Activated CD8-positive, alpha-beta memory T cell treated with anti-CD3 and anti-CD28 coated beads, Interleukin-2, amount 50 U/mL, for 4 hours (primary cell): ENCODE measurements at regions not wholly inside any gene's neighbourhood (a gene's known extent, or its start where the extent isn't known, plus 50 kb on each side); places are given as distances from the start of the nearest gene placed in this dataset.
"Not testable (repeated sequence)": the region's sequence is repeated elsewhere in the genome, so short reads cannot be mapped to it uniquely, and the experiment has no call there.

Experiments
- DNase-seq: peaks from one replicate; pipeline ENCODE4 v3.0.0-alpha.2; 2020

DNA sequence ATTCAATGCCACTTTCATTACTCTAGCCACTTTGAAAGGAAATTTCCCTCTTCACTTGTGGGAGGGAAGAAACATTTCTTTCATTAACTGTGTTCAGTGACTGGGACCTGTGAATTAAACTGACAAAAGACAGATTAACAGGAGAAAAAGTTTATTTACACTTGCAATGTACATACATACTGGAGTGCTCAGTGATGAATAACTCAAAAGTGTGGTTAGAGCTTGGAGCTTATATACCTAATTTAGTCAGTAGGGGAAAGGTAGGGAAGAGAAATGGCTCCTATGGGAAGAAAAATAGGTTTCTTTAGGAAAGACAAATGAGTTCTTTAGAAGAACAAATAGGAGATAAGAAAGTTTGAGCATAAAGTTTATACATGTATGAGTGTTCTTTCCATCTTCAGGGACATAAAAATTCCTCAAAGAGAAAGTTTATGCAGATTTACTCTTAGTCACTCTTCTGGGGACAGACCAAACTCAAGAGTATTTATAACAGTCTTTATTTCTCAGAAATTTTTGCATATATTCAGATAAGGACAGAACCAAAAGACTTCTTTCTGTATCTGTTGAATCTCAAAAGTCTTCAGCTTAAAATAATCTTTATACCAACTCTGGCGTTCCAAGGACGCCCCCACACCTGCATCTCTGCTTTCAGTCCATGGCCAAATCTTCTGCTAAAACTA, 120.0 kb upstream of the RAI14 start:
- no peak for DNase-seq

DNA sequence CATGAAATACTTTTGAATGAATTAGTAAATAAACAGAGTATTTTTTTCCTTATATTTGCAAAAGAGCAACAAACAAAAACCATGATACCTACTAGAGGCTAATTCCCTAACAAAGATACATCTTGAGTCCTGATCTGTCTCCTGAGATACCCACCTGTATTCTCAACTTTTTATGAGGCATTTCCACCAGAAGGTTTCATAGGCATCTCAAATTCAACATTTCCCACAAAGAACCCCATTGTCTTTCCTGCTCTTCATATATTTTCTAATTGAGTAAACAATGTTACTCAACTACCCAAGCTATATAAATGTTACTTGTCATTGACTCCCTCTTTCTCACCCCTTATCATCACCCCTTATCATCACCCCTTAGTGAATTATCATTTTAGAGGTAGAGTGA, 119.4 kb upstream of the RAI14 start:
- no peak for DNase-seq

- no peak for DNase-seq
Measured at GRCh38 chr5:34538026-34538672, 118.0 kb upstream of the RAI14 start.

- no peak for DNase-seq
Measured at GRCh38 chr5:34539183-34539582, 116.9 kb upstream of the RAI14 start.

- no peak for DNase-seq
Measured at GRCh38 chr5:34541067-34541466, 115.1 kb upstream of the RAI14 start.

GRCh38 chr5:34542818-34543217, 113.3 kb upstream of the RAI14 start:
- no peak for DNase-seq

- DNase-seq: no peak
Measured at GRCh38 chr5:34543687-34544086, 112.4 kb upstream of the RAI14 start.

DNA sequence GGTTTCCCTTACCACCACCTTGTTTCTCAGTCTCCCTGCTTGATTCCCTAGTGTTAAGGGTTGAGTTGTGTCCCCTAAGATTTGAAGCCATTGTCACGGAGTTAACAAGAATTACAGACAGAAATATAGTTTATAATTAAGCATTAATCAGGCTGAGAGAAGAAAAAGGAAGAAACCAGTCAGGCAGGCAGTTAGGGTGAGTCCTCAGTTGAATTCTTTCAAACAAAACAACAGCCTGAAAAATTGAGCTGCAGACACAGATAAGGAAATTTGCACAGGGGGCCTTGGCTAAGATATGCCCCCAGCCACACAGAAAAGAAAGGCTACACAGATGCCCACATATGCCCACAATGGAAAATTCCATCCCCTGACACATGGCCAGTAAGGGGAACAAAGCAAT, 111.7 kb upstream of the RAI14 start:
- DNase-seq: no peak

GRCh38 chr5:34545164-34545563, 111.0 kb upstream of the RAI14 start:
- DNase-seq: no peak

- DNase-seq: no peak
Measured at GRCh38 chr5:34545626-34546025, 110.5 kb upstream of the RAI14 start.

GRCh38 chr5:34547300-34548085, 108.6 kb upstream of the RAI14 start:
- DNase-seq: no peak

GRCh38 chr5:34548086-34548403, 108.1 kb upstream of the RAI14 start:
- DNase-seq: no peak

DNA sequence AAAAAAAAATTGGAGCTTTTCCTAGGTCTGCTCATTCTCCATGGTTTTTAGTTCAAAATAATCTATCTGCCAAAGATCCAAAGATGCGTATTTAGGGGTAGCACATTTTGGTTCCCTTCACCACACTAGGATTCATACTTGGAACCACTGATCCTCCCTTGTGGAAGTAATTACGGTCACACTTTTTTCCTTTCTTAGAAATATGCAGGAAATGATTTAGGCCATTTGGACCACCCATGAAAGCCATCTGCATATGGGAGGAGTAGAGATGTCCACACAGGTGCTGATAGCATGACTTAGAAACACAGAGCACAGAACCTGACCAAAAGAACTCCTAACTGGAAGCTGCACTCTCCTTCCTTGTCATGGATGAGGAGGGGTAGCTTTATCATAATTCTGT, 105.9 kb upstream of the RAI14 start:
- DNase-seq: no peak

GRCh38 chr5:34550964-34551363, 105.2 kb upstream of the RAI14 start:
- no peak for DNase-seq

DNA sequence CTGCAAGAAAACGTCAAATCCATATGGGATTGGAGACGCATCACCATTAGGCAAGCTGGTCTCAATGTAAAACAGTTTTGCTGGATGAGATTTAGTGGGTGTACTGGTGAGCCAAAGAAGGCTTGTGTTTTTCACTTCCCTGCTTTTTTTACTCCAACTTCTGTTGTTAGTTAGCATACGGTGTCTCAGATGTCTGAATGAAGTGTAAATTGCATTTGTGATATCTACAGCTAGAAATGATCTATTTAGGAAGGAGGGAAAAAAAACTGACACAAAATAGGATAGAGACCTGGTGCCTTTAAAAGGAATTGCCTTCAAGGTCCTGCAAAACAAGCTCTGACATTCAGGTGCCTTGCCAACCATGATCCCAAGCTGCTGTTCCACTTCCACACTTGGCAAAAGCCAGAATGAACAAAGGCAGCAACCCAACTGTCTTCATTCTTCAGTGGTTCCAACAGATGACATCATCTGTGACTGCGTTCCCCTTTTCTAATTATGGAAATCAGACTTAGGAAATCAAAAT, 104.2 kb upstream of the RAI14 start:
- DNase-seq: no peak

DNA sequence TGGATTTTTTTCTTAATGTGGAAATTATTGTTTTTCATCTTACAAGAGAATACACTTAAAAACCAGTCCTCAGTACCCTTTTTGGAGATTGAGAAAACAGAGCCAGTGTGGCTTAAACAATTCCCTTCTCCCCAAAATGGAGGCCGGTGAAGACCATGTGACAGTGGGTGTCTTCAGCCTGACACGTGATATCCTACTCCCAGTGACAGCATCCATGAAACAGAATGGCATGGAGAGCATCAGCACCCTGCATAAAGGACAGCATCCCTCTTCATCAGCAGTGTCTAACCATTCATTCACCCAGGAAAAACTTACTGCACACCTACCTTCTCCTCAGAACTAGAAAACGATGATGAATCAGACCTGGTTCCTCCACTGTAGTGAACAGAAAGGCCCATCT, 103.4 kb upstream of the RAI14 start:
- DNase-seq: no peak

DNA sequence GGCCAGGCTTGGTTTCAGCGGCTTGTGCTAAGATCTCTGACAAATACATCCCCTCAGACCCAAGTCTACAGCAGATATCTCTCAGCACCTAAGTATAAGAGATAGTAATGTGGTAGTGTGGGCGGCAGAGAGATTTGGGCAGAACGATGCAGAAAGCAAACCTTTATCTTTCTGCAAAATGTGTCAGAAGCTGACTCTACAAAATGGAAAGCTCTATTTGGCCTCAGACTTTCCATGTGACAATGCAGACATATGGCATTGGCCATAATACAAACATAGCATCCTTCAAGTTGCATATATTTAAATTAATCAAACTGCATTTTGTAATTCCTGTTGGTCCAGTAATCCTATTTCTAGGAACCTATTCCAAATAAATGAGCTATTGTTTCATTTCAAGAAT, 102.5 kb upstream of the RAI14 start:
- no peak for DNase-seq

GRCh38 chr5:34554641-34555040, 101.5 kb upstream of the RAI14 start:
- no peak for DNase-seq

- no peak for DNase-seq
Measured at GRCh38 chr5:34555699-34556508, 100.2 kb upstream of the RAI14 start.

DNA sequence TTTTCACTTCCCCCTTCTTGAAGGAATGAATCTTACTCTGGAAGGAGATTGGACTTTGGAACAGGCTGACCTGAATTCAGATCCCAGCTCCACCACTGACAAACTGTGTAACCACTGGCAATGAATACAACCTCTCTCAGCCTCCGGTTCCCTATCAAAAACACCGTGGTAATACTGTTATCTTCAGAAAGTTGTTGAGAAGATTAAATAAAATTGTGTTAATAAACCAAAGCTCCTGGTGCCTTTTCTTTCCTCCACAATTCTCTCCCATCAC, 99.7 kb upstream of the RAI14 start:
- no peak for DNase-seq

DNA sequence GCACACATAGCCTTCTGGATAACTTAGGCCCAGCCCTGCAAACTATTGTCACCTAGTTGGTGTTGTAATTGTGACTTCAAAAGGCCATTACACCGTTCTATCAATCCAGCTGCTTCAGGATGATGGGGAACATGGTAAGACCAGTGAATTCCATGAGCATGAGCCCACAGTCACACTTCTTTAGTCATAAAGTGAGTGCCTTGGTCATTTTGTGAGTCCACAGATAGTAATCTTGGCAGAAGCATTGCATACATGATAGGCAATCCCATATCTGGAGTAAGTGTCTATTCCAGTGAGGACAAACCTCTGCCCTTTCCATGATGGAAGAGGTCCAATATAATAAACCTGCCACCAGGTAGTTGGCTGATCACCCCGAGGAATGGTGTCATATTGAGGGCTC, 94.5 kb upstream of the RAI14 start:
- DNase-seq: not testable (repeated sequence)

DNA sequence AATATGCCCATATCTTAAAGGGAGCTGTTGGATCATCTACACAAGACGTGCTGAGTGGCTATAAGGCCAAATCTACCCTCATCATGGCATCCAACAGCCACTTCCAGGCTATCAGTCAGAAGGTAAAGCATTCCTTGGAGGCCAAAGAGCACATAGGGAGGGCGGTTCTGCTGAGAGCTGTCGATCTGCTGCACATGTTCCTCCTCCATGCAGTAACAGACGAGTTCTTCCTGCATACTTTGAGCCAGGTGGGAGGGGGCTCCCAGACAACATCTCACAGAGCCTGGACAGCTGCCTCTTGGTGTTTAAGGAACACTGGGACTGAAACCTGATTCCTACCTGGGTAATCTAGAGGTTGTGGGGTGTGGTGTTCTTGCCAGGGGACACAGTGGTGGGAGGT, 93.3 kb upstream of the RAI14 start:
- no peak for DNase-seq

- no peak for DNase-seq
Measured at GRCh38 chr5:34563269-34563668, 92.9 kb upstream of the RAI14 start.
